Activated naive CD4-positive, alpha-beta T cell treated with anti-CD3 and anti-CD28 coated beads, Interleukin-2, amount 10 ng/mL, durations not matched to agents 7 days and 5 days (primary cell): ENCODE measurements at regions not wholly inside any gene's neighbourhood (a gene's known extent, or its start where the extent isn't known, plus 50 kb on each side); places are given as distances from the start of the nearest gene placed in this dataset.
A peak's percentile ranks its signal among the peaks of the same experiment; 100 is the strongest.

Experiments used
- CTCF ChIA-PET: fragments of 350-600 bp; sonication (Branson Sonifier 250); formaldehyde crosslinking; loops from one replicate; lab custom pipeline; 2021; ENCODE audit warnings: antibody characterized with exemption; lab: Charles Lee
- DNase-seq: peaks from one replicate; pipeline ENCODE4 v3.0.0-alpha.2; 2020
- H3K27ac Mint-ChIP-seq: one replicate; pipeline ENCODE4 v1.8.0; 2021; ENCODE audit warnings: mild to moderate bottlenecking, moderate library complexity, mixed read lengths
- H3K27me3 Mint-ChIP-seq: one replicate; pipeline ENCODE4 v1.8.0; 2021; ENCODE audit warnings: mild to moderate bottlenecking, mixed read lengths
- H3K36me3 Mint-ChIP-seq: one replicate; pipeline ENCODE4 v1.8.0; 2021; ENCODE audit warnings: mixed read lengths
- H3K4me1 Mint-ChIP-seq: one replicate; pipeline ENCODE4 v1.8.0; 2021; ENCODE audit warnings: mixed read lengths
- H3K4me3 Mint-ChIP-seq: one replicate; pipeline ENCODE4 v1.8.0; 2021; ENCODE audit warnings: mild to moderate bottlenecking, moderate library complexity, mixed read lengths
- H3K9me3 Mint-ChIP-seq: one replicate; pipeline ENCODE4 v1.8.0; 2021; ENCODE audit warnings: mixed read lengths

DNA sequence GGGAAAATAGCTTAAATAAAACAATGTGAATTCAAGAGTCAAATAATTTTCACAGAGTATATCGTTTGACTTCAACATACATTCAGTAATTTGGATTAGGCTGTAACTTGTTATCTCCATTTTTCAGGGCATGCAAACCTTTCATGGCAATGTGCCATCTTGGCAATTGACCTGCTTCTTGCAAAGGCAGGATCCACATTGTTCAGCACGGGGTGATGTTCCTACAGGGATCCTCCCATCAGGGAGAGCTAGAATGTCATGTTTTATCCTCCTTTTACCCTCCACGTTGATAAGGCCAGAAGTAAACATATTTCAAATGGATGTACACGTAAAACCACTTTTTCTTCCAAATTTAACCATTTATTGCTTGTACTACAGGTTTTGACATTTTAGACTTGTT lies 314.4 kb downstream of the GALC start:
- no peak for DNase-seq
- H3K27me3 Mint-ChIP-seq = no peaks in the 10 kb centered on the region
- no peak overlapping the region for H3K27ac Mint-ChIP-seq
- H3K4me1 Mint-ChIP-seq = no peaks in the 10 kb centered on the region
- H3K9me3 Mint-ChIP-seq = no peaks in the 10 kb centered on the region
- H3K4me3 Mint-ChIP-seq = no peak overlapping the region
- CTCF ChIA-PET = no interaction called here
- H3K36me3 Mint-ChIP-seq = no peaks in the 10 kb centered on the region

- DNase-seq = no peak
- CTCF ChIA-PET = no interaction called here
- H3K27me3 Mint-ChIP-seq = no peaks in the 10 kb centered on the region
- no peaks in the 10 kb centered on the region for H3K36me3 Mint-ChIP-seq
- H3K4me3 Mint-ChIP-seq = no peak overlapping the region
- no peak overlapping the region for H3K27ac Mint-ChIP-seq
- H3K4me1 Mint-ChIP-seq = no peaks in the 10 kb centered on the region
- peaks cover 1% of the 10 kb centered on the region for H3K9me3 Mint-ChIP-seq
Measured at GRCh38 chr14:87676814-87677437, 316.1 kb downstream of the GALC start.

- no peak for DNase-seq
- H3K4me1 Mint-ChIP-seq = no peaks in the 10 kb centered on the region
- no peak overlapping the region for H3K4me3 Mint-ChIP-seq
- H3K9me3 Mint-ChIP-seq = peaks cover 9% of the 10 kb centered on the region
- no peak overlapping the region for H3K27ac Mint-ChIP-seq
- H3K27me3 Mint-ChIP-seq = no peaks in the 10 kb centered on the region
- CTCF ChIA-PET = no interaction called here
- H3K36me3 Mint-ChIP-seq = no peaks in the 10 kb centered on the region
Measured at GRCh38 chr14:87667659-87668058, 325.3 kb downstream of the GALC start.

GRCh38 chr14:87656315-87656714 lies 336.7 kb downstream of the GALC start:
- Mint-ChIP-seq H3K27me3 (no peaks in the 10 kb centered on the region), H3K36me3 (no peaks in the 10 kb centered on the region), H3K9me3 (no peaks in the 10 kb centered on the region), H3K4me3 (no peak overlapping the region), H3K4me1 (no peaks in the 10 kb centered on the region), H3K27ac (no peak overlapping the region)
- CTCF ChIA-PET = no interaction called here
- no peak for DNase-seq

DNA sequence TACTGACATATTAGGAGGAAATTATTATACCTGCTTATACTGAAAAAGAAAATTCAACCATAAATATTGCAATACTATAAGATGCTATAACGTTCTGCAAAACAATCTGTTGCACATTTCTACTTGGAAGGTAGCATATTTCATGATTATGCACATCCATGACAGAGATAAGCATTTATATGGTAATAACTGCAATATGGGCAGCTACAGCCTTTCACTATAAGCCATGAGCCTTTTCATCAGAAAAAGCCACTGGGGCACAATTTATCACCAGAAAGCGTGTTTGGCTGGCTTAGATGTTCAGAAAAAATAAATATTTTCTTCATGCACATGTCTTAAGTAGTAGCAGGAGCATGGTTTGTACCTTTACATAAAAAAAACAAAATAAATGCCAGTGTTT lies 340.7 kb downstream of the GALC start:
- H3K4me3 Mint-ChIP-seq = no peak overlapping the region
- no peaks in the 10 kb centered on the region for H3K4me1 Mint-ChIP-seq
- H3K9me3 Mint-ChIP-seq = peaks cover 22% of the 10 kb centered on the region
- H3K27ac Mint-ChIP-seq = no peak overlapping the region
- no peak for DNase-seq
- H3K36me3 Mint-ChIP-seq = no peaks in the 10 kb centered on the region
- H3K27me3 Mint-ChIP-seq = no peaks in the 10 kb centered on the region
- CTCF ChIA-PET = no interaction called here

- peaks cover 14% of the 10 kb centered on the region for H3K9me3 Mint-ChIP-seq
- no peaks in the 10 kb centered on the region for H3K27me3 Mint-ChIP-seq
- no peak overlapping the region for H3K27ac Mint-ChIP-seq
- CTCF ChIA-PET = no interaction called here
- no peak overlapping the region for H3K4me3 Mint-ChIP-seq
- H3K4me1 Mint-ChIP-seq = no peaks in the 10 kb centered on the region
- no peaks in the 10 kb centered on the region for H3K36me3 Mint-ChIP-seq
- no peak for DNase-seq
Measured at GRCh38 chr14:87644689-87645088, 348.3 kb downstream of the GALC start.

- Mint-ChIP-seq H3K4me3 (no peak overlapping the region), H3K36me3 (no peaks in the 10 kb centered on the region), H3K27ac (no peak overlapping the region), H3K27me3 (no peaks in the 10 kb centered on the region), H3K4me1 (no peaks in the 10 kb centered on the region), H3K9me3 (peaks cover 2% of the 10 kb centered on the region)
- no peak for DNase-seq
- CTCF ChIA-PET = no interaction called here
Measured at GRCh38 chr14:87643005-87643404, 350.0 kb downstream of the GALC start.

GRCh38 chr14:87640553-87640952 lies 352.4 kb downstream of the GALC start:
- no peak overlapping the region for H3K4me3 Mint-ChIP-seq
- no peaks in the 10 kb centered on the region for H3K27me3 Mint-ChIP-seq
- no peaks in the 10 kb centered on the region for H3K9me3 Mint-ChIP-seq
- CTCF ChIA-PET = no interaction called here
- H3K4me1 Mint-ChIP-seq = no peaks in the 10 kb centered on the region
- H3K36me3 Mint-ChIP-seq = no peaks in the 10 kb centered on the region
- DNase-seq = no peak
- no peak overlapping the region for H3K27ac Mint-ChIP-seq

- DNase-seq = no peak
- Mint-ChIP-seq H3K4me3 (no peak overlapping the region), H3K36me3 (no peaks in the 10 kb centered on the region), H3K4me1 (no peaks in the 10 kb centered on the region), H3K9me3 (no peaks in the 10 kb centered on the region), H3K27me3 (no peaks in the 10 kb centered on the region), H3K27ac (no peak overlapping the region)
- CTCF ChIA-PET = interaction anchor here (1.5 kb wide), 1 partner anchor 22 kb away, joined by 5 read pairs; no protein-coding TSS in a partner anchor
Measured at GRCh38 chr14:87638196-87638595, 354.8 kb downstream of the GALC start.

GRCh38 chr14:87635442-87635841 lies 357.5 kb downstream of the GALC start:
- no peak overlapping the region for H3K4me3 Mint-ChIP-seq
- H3K36me3 Mint-ChIP-seq = no peaks in the 10 kb centered on the region
- no peak for DNase-seq
- no peaks in the 10 kb centered on the region for H3K9me3 Mint-ChIP-seq
- CTCF ChIA-PET = no interaction called here
- no peaks in the 10 kb centered on the region for H3K27me3 Mint-ChIP-seq
- no peak overlapping the region for H3K27ac Mint-ChIP-seq
- no peaks in the 10 kb centered on the region for H3K4me1 Mint-ChIP-seq

DNA sequence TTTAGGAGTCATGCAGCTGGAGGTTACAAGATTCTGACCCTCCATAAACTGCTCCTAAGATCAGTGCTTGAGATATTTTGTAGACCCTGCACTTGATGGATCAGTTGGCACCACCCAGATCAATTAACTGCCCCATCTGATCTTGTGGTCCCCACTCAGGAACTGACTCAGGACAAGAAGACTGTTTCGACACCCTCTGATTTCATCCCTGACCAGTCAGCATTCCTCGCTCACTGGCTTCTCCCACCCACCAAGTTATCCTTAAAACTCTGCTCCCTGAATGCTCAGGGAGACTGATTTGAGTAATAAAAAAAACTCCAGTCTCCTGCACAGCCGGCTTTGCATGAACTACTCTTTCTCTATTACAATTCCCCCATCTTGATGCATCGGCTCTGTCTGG lies 360.2 kb downstream of the GALC start:
- Mint-ChIP-seq H3K9me3 (no peaks in the 10 kb centered on the region), H3K27ac (no peak overlapping the region), H3K4me1 (no peaks in the 10 kb centered on the region), H3K36me3 (no peaks in the 10 kb centered on the region), H3K27me3 (no peaks in the 10 kb centered on the region), H3K4me3 (no peak overlapping the region)
- CTCF ChIA-PET = no interaction called here
- no peak for DNase-seq

DNA sequence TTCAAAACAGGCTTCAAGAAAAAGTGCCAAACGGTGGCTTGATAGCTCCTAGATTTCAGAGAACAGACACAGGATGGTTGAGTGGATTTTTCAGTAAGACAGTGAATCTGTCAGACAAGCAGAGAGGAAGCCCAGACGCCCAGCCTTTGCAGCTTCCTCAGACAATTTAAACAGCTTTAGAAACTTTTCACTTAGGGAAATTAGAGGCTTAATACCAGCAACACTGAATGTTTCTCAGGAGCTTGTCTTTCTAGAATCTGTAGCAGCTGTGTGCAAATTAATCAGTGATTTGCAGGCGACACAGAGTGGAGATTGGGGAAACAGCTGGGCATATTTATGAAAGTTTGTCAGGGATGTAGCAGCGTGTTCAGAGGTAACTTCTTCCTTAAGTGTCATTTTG lies 362.1 kb downstream of the GALC start:
- CTCF ChIA-PET = interaction anchor here (1.0 kb wide), 1 partner anchor 14 kb away, joined by 3 read pairs; no protein-coding TSS in a partner anchor
- no peaks in the 10 kb centered on the region for H3K36me3 Mint-ChIP-seq
- no peaks in the 10 kb centered on the region for H3K9me3 Mint-ChIP-seq
- H3K27ac Mint-ChIP-seq = no peak overlapping the region
- no peak for DNase-seq
- no peaks in the 10 kb centered on the region for H3K4me1 Mint-ChIP-seq
- H3K27me3 Mint-ChIP-seq = no peaks in the 10 kb centered on the region
- H3K4me3 Mint-ChIP-seq = no peak overlapping the region

- Mint-ChIP-seq H3K36me3 (no peaks in the 10 kb centered on the region), H3K27me3 (no peaks in the 10 kb centered on the region), H3K4me1 (no peaks in the 10 kb centered on the region), H3K9me3 (no peaks in the 10 kb centered on the region), H3K4me3 (no peak overlapping the region), H3K27ac (no peak overlapping the region)
- no peak for DNase-seq
- CTCF ChIA-PET = no interaction called here
Measured at GRCh38 chr14:87629788-87630187, 363.2 kb downstream of the GALC start.

DNA sequence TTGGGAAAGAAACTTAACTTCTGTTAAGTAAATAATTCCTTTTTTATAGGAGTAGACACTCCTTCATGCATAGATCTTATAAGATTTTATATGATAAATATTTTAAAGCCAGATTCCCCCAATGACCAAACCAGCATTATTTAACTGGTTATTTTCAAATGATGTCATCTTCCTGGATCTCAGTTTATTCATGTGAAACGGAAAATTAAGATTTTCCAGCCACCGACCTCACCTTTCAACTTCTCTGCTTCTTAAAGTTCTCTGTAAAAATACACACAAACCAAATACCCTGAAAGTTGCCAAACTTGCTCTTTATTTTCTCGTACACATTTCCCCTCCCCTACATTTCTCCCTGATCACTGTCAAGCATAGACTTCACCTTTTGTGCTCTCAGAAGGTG lies 364.2 kb downstream of the GALC start:
- H3K4me3 Mint-ChIP-seq = no peak overlapping the region
- H3K27ac Mint-ChIP-seq = peak overlapping the region; percentile 31
- H3K9me3 Mint-ChIP-seq = no peaks in the 10 kb centered on the region
- no peaks in the 10 kb centered on the region for H3K27me3 Mint-ChIP-seq
- no peaks in the 10 kb centered on the region for H3K36me3 Mint-ChIP-seq
- CTCF ChIA-PET = no interaction called here
- DNase-seq = no peak
- H3K4me1 Mint-ChIP-seq = no peaks in the 10 kb centered on the region

GRCh38 chr14:87628129-87628528 lies 364.9 kb downstream of the GALC start:
- no peaks in the 10 kb centered on the region for H3K36me3 Mint-ChIP-seq
- no peak overlapping the region for H3K27ac Mint-ChIP-seq
- H3K4me3 Mint-ChIP-seq = no peak overlapping the region
- no peak for DNase-seq
- no peaks in the 10 kb centered on the region for H3K27me3 Mint-ChIP-seq
- peaks cover under 1% of the 10 kb centered on the region for H3K9me3 Mint-ChIP-seq
- H3K4me1 Mint-ChIP-seq = no peaks in the 10 kb centered on the region
- CTCF ChIA-PET = no interaction called here
